HG03565 (cell line): ENCODE measurements at regions not wholly inside any gene's neighbourhood (a gene's known extent, or its start where the extent isn't known, plus 50 kb on each side); places are given as distances from the start of the nearest gene placed in this dataset.
A peak's percentile ranks its signal among the peaks of the same experiment; 100 is the strongest.

Experiments
- ATAC-seq: cut with Tn5 transposase; IDR thresholded peaks from one replicate; pipeline ENCODE4 v1.9.1; 2021; ENCODE audit warnings: mild to moderate bottlenecking, moderate library complexity; ENCODE audit not compliant: unreplicated experiment

DNA sequence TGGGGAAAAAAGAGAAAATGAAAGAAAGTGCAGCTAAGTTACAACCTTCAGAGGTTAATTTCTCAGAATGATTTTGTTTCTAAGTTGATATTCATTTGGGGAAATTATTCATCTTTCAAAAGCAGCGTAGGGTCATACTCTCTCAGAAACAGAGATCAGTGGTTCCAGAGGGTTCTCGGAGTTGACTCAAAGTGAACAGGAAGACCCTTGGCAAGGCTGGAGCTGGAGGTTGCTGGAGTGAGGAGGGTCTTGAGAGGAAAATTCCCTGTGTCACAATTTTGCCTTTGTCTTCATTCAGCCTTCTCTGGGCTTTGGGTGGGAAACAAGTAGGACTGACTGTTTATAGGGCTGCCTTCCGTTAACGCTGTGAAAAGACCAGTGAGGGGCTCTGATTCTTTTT lies 168.2 kb downstream of the ICOS start:
- ATAC-seq, result no peak

DNA sequence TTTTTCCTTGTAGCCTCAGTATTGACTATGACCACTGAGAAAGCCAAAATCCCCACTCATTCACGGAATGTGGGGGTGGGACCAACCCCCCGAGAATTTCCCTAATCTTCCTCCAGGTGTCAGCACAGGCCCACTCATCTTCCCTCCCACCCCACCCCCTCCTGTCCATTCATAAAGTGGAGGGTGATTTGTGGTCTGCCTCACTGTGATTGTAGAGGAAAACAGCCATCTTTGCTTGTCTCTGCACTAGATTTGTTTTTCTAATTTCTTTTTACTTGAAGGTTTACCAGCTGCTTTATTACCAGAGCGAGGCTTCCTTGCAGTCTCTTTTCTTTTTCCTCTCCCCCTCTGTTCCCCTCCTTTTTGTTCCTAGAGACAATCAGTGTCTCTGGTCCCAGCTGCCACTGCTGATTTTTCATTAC lies 171.8 kb downstream of the ICOS start:
- ATAC-seq, result no peak

DNA sequence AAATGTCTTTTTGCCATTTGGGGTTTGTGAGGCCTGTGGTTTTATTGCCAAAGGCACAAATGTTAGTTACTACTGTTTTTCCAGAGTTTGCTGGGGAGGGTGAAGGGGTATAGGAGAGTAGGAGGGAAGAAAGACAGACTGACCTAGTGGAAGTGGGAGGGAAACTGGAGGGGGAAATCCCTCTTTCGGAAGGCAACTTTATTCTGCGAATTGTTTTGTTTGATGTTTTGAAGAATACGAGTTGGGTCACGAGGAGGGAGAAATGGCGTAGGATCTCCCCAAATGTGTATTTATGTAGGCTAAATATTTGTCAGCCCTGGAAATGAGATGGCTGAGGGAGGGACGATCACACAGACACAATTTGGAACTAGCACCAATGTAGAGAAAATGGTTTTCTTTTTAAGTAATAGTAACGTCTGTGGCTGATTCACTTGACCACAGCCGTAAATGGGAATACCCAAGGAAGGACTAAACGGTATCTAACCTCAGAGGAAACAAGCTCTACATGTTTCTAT lies 172.3 kb downstream of the ICOS start:
- no peak for ATAC-seq

DNA sequence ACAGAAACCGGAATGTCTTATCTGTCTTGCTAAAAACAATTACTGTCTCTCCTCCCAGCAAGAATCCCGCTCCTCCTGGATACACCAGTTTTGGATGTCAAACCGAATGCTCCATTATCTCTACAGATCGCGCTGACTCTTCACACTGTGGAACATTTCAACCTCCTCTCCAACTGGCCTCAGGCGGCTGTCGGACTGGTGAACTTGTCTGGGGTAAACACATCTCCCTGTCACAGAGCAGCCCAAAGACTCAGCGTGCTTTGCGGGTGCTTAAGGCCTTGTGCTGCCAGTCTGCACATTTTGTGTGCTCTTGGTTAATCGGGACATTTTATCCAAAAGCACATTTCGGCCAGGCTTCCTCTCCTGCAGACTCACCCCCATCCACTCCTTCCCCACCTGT lies 173.1 kb downstream of the ICOS start:
- ATAC-seq, result no peak

DNA sequence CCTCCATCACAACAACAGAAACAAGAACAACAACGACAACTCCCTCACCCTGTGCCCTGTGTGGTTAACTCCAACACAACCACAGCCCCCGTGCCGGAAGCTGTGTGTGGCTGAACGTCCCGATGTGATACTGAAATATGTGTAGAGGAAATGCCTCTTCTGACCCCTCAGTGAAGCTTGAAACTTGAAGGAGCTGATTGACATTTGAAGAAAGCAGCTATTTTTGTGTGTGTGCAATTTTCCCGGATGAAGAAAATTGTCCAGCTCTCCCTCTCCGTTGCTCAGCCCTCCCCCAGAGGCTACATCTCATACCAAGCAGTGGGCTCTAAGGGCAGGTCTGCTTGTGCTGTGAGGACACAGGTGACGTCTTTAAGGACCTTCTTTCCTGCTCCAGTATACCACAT lies 173.8 kb downstream of the ICOS start:
- ATAC-seq, result peak; percentile 93

DNA sequence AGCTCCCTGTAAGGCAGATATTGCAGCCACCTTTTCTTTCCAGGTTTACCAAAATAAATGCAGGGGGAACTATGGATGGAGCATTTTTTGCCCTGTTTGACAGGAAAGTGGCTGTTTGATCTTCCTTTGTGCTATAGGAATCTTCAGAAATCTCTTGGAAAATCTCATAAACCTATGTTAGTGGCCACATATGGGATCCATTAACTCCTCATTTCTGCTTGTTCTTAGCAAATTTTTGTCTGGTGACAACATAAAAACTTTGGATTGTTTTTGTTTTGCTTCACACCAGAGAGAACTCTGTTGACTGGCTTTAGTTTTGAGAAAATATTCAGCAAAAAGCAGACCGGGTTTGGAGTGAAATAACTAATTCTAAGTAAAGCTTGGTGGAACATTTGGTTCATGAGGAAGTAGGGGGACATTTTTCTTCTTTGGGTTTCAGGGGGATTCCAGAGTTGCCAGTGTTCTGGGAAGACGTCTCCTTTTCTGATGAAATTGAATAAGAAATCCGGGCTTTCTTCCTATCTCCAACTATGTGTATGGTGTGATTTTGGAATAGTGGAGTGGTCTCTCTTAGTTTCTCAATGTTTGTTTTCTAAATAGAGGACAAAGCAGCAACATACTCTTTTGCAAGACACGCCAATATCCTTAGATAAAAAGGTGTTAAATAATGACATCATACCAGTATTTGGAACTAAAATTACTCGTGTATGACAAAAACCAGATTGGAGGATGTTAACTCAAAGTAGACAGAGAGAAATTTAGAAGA lies 174.4 kb downstream of the ICOS start:
- ATAC-seq, result no peak

DNA sequence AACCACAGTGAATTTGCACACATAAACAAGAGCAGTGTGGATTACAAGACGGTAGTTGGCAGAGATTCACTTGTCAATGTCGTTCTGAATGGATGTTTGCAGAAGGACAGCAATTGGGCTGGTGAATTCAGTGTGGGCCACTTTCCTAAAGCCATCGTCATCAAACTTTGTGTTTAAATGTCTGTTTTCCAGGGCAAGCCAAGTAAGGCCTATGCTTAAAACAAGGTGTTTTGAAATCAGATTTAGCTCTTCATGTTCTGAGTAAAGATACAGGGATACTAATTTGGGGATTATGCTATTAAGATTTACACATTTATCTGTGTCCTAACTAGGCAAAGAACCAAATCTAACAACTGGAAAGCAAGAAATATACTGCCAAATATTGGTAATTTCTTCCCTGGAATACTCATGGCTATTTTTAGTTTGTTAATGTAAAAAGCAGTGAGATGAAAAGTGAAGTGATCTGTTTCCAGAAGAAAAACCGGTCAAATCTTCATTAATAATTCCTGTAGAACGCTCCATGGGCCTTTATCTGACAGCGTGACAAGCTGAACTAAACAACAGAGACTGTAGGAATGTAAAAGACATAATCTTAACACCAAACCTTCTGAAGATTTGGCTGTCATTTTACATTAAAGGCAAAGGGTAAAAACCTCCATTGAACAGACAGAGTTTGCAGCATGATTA lies 175.7 kb downstream of the ICOS start:
- no peak for ATAC-seq

DNA sequence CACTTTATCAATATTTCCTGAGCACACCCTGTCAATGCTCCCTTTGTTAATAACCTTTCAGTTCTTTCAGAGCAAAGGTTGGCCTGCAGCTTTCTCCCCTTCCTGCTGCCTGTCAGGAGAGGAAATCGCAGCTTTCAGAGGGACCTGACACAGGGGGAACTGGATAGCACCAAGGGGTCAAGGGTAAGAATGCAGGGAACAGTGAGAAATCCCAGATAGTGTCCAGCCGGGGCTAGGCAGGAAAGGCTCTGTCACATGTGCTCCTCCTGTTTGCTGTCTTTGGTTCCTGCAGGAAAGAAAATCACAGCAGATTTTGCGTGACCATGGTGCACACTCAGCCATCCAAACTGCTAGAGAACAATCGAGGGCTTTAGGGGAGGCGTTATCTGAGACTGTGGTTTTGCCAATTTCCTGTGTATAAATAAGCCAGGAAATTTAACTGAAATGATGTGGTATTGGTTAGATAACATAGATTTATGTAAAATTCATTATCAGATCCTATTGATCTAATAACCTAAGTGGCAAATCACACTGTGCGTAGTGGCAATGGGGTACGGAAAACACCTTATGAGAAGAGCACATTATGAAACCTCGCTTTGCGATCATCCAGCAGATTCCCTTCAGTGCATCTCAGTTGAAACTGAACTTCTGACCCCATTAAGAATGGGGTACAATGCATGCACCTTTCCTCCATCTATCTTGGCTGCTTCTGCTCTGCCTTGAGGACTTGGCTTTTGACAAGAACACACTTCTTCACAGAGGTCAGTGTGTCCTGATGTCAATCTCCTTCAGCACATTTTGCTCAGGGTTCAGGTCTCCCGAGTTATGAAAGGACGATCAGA lies 178.0 kb downstream of the ICOS start:
- no peak for ATAC-seq

DNA sequence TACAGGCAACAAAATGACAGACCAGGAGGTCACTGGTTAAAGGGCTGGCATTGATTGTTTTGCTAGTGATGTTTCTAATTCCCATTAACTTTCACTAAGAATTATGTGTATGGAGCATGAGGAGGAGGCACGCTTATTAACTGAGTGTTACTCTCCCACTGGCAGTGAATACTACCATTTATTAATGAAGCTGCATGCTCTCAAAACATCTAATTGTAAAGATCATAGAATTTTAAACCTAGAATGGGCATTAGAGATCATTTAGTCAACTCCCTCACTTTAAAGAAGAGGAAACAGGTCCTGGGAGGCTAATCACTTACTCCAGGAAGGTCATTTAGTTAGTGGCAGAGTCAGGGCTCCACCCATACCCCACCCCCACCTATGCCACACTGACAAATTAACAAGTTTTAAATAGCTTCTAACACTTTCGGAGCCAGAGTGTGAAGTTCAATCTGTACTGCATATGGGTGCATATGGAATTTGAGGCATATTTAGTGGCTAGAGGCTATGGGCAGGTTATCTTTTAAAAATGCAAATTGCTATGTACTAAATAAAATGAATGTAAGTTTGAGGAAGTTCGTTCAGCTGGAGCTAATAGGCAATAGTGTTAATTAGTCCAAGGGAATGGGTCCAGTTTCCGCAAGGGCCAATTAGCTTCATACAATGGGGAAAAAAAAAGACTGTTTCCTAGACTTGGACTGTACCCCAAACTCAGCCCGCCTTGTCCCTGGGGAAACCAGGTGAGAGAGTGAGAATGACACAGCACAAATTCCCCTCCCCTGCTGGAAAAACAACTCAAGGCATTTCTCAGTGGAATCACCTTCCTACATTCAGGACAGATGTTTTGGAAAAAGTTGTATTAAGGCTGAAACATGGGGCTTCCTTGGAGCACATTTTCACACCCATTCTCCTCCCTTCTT lies 178.8 kb downstream of the ICOS start:
- ATAC-seq, result no peak

DNA sequence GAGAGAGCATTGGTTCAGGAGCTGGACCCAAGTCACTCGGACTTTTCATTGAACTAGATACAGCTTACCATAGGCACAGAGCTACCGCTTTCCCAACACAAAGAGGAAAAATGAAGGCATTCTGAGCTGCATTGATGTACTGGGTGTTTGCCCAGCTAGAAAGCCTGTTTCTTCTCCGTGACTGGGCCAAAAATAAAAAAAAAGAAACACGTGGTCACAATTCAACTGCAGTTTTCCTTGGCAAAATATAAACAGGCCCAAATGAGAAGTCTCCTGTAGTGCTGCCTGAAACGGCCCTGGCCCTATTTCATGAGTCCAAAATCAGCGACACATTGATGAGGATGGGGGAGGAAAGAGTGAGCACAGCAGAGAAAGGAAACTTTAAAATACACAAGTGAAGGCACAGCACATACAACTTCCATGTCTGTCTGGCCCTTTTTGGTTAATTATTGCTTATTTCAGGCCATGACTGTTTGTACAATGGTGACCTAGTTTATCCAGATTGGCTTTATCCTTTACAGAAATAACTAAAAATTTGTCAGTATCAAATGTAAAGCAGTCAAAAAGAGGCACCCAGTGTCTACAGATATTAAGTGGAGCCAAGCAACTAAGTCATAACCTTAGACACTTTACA lies 179.7 kb downstream of the ICOS start:
- ATAC-seq, result no peak

DNA sequence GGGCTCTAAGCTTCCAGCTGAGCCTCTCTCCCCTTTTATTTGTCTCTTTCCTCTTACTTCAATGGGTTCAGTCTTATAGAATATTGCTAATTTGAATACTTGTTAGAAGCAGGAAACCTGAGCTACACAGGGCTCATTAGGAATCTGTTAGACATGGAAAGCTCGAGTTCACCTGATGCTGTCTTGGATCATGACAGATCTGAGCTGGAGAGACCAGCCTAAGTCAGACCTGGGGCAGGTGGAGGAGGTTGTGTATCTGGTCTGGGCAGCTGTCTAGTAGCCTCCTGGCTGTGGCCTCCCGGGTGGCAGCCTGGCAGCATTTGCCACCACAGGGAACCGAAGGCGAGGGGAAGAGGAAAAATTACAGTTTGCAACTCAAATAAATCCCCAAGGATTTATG lies 185.9 kb downstream of the ICOS start:
- ATAC-seq, result no peak

DNA sequence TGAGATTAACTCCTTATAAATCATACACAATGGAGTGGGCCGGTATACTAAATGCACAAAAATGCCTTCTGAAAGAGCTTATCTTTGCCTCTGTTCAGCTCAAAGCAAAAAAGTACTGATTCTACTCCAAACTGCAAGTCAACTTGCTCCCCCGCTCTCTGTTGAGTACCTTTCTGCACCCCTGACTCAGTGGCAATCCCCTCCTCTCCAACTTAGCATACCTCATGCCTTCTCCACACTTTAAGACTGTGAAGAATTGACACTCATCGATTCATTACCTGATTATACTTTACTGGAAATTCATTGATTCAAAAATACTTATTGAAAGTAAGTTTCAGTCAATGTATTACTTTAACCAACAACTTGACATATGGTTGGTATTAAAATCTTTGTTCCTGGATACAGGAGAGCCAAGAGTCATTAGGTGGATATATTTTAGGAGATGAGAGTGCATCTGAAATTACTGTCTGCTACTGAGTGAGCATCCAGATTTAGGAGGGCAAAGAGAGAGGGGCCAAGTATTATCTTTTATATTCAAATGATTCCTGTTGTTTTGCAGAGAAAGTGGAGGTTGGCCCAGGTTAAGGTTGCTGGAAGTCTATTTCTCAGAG lies 187.7 kb downstream of the ICOS start:
- ATAC-seq, result no peak

DNA sequence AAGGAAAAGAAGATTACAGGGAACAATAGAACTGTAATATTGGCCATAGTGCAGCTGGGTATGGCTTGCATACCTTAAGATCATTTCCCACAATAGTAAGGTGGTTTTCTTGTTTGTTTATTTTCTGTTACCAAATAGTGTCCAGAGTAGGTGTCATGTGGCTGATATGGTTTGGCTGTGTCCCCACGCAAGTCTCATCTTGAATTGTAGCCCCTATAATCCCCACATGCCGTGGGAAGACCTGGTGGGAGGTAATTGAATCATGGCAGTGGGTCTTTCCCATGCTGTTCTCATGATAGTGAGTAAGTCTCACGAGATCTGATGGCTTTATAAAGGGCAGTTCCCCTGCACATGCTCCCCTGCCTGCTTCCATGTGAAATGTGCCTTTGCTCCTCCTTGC lies 190.1 kb downstream of the ICOS start:
- no peak for ATAC-seq

DNA sequence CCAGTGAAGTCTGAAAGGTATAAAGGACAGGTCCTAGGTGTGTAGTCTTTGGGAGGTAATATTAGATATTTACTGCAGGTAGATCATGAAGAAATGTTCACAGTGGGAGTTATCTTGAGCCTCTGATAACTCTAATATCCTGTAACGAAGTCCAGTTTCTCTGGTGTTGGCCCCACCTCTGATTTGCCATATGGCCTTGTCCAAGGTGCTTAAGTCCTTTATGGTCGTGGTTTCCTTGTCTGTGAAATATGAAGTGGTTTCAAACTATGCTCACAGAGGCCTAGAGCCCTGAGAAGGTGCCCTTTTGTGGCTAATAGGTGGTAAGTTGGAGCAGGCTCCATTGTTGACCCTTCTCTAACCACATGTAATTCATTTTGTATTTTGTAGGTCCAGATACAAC lies 190.7 kb downstream of the ICOS start:
- no peak for ATAC-seq

DNA sequence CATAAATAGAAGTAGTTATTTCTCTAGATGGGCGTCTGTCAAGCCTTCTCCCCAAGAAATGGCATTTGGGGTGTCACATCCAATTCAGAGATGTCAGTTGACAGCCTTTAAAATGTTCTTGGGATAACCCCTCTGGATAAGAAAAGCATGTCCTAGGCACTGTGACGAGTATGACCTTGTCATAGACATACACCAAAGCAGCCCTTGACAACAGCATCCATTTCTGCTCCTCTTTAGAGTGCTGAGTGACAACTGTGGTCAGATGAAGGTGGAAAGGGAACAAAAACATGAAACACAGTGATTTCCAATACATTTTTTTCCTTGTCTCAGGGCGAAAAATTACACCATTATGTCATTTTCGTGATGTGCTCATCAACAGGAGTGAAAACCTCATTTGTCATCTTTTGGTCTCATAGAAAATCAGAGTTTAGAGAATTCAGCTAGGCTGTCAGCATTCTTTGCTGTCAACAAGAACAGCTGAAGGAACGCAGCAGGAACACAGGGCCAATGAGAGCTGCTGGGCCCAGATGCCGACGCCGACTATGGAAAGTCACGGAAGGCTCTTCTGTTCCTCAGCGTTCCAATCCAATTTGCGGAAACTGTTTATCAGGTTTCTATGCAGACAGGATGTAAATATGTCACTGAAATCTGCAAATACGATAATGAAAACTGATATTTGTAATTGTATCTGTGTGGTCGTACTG lies 193.2 kb downstream of the ICOS start:
- no peak for ATAC-seq

DNA sequence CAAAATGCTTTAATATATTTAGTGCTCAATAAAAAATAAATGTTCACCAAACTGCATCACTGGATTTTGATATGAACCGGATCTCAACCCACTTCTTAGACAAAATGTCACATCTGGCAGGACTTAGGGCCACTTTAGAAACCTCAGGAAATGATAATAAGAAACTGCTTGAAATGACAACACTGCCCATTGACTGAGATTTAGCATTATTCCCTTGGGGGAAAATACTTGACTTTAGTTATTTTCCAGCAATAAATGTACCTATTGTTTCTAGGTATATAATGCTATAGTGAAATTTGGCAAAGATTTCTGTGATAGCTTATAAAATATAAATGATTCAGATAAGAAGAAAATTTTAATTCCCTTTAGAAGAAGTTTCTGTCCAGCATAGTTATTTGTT lies 195.1 kb downstream of the ICOS start:
- ATAC-seq, result no peak

DNA sequence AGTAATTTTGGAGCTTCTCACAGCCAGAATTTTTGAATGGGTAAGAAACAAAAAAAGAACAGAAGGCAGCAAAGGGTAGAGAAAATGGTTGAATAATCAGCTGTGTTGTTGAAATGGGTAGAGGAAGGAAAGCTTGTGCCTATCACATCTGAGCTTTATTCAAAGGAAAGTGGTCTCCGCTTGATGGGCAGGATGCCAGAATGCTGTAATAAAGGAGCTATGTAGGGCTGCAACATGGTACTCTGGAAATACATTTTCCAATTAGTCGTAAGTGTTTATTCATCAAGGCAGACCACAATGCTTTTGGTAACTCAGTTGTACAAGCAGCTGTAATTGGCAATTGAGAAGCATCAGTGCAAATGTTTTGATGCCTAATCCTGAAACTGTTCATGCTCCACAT lies 196.9 kb downstream of the ICOS start:
- ATAC-seq, result no peak

DNA sequence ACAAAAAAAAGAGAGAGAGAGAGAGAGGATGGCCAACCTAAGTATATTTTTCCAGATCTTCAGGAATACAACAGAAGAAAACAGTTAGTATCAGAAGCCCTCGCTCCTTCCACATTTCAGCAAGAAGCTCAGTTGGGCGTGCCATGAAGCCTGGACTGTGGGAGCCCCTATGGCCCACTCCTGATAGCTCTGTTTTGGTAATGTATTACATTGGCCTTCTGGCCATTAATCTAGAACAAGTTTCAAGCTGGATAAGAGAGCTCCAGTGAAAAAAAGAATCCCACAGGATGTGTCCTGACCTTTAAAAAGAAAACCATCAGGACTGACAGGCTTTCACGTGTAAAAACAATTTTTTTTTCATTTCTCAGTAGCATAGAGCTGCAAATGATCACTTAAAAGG lies 197.9 kb downstream of the ICOS start:
- no peak for ATAC-seq

DNA sequence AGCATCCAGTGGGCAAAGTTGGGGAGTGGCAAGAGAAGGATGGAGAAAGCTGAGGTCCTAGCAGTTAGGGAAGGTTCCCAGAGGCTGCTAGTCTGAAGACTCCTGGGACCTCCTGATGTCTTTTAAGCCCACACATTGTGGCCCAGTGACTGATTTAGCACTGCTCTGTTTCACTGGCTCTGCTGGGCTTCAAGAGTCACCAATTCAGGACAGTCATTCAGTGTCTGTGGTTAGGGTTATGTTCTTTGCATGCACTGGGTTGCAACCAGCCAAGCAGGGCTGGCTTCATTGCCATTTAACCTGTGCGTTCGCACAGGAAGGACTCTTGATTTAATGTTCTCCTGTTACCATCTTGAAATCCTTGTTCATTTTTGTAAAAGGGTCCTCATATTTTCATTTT lies 199.2 kb downstream of the ICOS start:
- peak; percentile 43 for ATAC-seq
